Nephron progenitor cell (in vitro differentiated cells): ENCODE measurements at regions not wholly inside any gene's neighbourhood (a gene's known extent, or its start where the extent isn't known, plus 50 kb on each side); places are given as distances from the start of the nearest gene placed in this dataset.
"Not testable (repeated sequence)": the region's sequence is repeated elsewhere in the genome, so short reads cannot be mapped to it uniquely, and the experiment has no call there.

Experiments used
- DNase-seq: peaks from one replicate; pipeline ENCODE4 v3.0.0; 2021
- H3K27ac Mint-ChIP-seq: 2 replicates; pipeline ENCODE4 v1.8.0; 2021; ENCODE audit warnings: mild to moderate bottlenecking, moderate library complexity, mixed read lengths
- H3K27me3 Mint-ChIP-seq: 2 replicates; pipeline ENCODE4 v1.8.0; 2021; ENCODE audit warnings: mild to moderate bottlenecking, low read depth, mixed read lengths; ENCODE audit not compliant: poor library complexity
- H3K36me3 Mint-ChIP-seq: 2 replicates; pipeline ENCODE4 v1.8.0; 2021; ENCODE audit warnings: low read depth, mixed read lengths
- H3K4me1 Mint-ChIP-seq: 2 replicates; pipeline ENCODE4 v1.8.0; 2021; ENCODE audit warnings: mixed read lengths
- H3K4me3 Mint-ChIP-seq: 2 replicates; pipeline ENCODE4 v1.8.0; 2021; ENCODE audit warnings: mild to moderate bottlenecking, moderate library complexity, mixed read lengths
- H3K9me3 Mint-ChIP-seq: 2 replicates; pipeline ENCODE4 v1.8.0; 2021; ENCODE audit warnings: mild to moderate bottlenecking, moderate library complexity, mixed read lengths

DNA sequence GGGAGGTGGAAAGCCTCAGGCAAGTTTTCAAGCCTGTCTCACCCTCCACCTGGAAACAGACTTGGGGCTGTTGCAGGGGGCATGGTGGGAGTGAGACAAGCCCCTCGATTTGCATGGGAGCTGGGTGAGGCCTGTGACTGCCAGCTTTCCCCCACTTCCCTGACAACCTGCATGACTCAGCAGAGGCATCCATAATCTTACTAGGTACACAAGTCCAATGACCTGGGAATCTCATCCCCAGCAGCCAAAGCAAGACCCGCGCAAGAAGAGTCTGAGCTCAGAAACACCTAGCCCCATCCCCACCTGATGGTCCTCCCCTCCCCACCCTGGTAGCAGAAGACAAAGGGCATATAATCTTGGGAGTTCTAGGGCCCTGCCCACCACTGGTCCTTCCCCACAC lies 136.9 kb upstream of the POMZP3 start:
- H3K4me3 Mint-ChIP-seq, H3K27ac Mint-ChIP-seq, DNase-seq, H3K27me3 Mint-ChIP-seq, H3K4me1 Mint-ChIP-seq: not testable (repeated sequence)
- H3K9me3 Mint-ChIP-seq, result peaks cover 45% of the 10 kb centered on the region
- peaks cover 48% of the 10 kb centered on the region for H3K36me3 Mint-ChIP-seq

DNA sequence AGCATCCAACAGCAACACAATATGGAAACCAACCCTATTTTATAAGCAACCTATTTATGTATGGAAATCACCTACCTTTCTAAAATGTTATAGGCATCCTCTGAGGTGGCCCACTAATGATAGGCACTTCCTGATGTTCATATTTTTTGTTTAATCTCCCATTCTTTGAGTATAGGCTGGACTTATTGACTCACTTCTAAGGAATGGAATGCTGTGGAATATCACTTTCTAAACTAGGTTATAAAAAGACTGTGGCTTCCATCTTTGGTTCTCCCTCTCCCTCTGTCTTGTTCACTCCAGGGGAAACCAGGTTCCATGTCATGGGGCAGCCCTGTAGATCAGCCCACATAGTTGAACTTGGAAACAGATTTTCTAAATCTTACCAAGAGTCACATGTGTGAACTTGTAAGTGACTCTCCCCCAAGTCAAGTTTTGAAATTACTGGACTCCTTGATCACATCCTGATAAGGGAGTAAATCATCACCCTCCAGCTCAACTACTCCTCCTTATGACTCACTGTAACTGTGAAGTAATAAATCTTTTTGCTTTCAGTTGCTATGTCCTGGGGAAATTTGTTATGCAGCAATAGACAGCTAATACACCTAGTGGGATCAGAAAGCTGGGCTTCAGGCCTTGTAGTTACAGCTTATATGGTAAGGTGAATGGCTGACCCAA lies 133.6 kb upstream of the POMZP3 start:
- H3K27ac Mint-ChIP-seq, H3K27me3 Mint-ChIP-seq, DNase-seq, H3K4me1 Mint-ChIP-seq, H3K4me3 Mint-ChIP-seq: not testable (repeated sequence)
- Mint-ChIP-seq H3K36me3 (peaks cover 29% of the 10 kb centered on the region), H3K9me3 (peaks cover 28% of the 10 kb centered on the region)

DNA sequence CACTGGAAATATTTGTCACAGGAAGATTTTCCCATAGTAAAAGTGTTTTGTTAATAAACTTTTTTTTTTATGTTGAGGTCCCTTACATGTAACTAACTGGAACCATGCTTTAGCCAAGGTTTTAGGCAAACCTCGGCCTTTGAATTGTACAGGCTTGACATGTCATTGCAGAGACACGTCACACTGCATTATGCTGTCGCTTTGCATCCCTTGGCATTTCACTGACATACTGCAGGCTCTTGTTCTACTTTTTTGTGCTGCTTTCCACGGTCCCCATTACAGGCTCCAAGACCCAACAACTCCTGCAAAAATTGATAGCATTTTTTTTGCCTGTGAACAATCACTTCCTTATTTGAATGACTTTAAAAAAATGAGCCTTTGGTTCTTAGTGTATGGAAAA lies 112.5 kb upstream of the POMZP3 start:
- H3K27ac Mint-ChIP-seq, H3K4me3 Mint-ChIP-seq, DNase-seq, H3K9me3 Mint-ChIP-seq, H3K27me3 Mint-ChIP-seq, H3K36me3 Mint-ChIP-seq, H3K4me1 Mint-ChIP-seq: not testable (repeated sequence)

DNA sequence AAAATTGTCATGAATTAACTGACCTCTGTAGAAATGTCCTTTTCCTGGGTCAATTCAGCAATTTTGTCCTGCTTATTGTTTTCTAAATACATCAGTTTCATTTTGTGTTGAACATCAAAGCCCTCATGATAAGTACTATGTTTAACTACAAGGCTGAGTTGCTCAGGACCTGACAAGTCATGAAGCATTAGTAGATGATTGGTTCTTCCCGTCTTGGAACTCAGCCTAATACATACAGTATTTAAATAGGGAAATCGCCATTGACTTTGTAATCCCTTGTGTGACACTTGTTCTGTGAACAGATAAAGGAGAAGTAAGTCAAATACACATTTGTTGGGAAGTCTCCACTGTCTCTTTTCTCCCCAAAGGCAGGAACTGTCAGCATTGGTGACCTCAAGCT lies 109.6 kb upstream of the POMZP3 start:
- not testable (repeated sequence) for H3K4me3 Mint-ChIP-seq, H3K36me3 Mint-ChIP-seq

DNA sequence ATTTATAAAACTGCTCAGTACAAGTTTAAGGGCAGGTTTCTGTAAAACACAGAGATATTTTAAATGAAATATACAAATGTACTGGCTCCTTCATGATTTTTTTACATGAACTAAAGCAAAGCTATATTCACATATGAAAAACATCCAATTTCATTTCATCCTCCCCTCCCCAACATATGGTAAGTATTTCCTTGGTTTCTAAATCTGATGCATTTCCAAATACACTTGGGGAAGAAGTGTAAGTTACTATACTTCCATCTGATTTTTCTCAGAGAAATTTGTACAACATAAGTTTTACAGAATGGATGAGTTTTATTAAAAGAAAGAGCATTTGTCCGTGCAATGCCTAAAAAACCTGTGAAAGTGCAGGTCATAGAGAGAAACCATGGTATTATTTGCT lies 109.0 kb upstream of the POMZP3 start:
- not testable (repeated sequence) for H3K27me3 Mint-ChIP-seq, H3K4me1 Mint-ChIP-seq, DNase-seq, H3K27ac Mint-ChIP-seq, H3K4me3 Mint-ChIP-seq, H3K36me3 Mint-ChIP-seq, H3K9me3 Mint-ChIP-seq

More for the DNA sequence above, 109.6 kb upstream of the POMZP3 start:
- DNase-seq, H3K4me1 Mint-ChIP-seq, H3K27me3 Mint-ChIP-seq, H3K27ac Mint-ChIP-seq, H3K9me3 Mint-ChIP-seq: not testable (repeated sequence)

DNA sequence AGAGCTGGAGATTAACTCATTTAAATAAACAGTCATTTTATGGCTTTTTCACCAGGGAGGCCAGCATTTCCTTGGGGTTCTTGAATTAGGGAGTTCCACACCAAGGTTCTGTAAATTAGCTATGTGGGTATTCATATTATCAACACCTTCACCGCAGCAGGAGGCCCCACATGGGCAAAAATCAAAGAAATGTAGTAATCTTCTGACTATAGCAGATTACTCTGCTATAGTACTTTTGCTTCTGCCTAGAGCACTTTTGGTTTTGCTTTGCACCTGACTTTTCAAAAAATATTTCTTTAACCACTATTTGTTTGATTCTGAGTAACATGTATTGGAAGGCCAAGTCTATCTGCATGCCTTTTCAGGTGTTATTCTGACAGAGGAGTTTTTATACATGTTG lies 108.6 kb upstream of the POMZP3 start:
- not testable (repeated sequence) for H3K27ac Mint-ChIP-seq, H3K9me3 Mint-ChIP-seq, H3K27me3 Mint-ChIP-seq, H3K4me3 Mint-ChIP-seq, H3K4me1 Mint-ChIP-seq, H3K36me3 Mint-ChIP-seq, DNase-seq

DNA sequence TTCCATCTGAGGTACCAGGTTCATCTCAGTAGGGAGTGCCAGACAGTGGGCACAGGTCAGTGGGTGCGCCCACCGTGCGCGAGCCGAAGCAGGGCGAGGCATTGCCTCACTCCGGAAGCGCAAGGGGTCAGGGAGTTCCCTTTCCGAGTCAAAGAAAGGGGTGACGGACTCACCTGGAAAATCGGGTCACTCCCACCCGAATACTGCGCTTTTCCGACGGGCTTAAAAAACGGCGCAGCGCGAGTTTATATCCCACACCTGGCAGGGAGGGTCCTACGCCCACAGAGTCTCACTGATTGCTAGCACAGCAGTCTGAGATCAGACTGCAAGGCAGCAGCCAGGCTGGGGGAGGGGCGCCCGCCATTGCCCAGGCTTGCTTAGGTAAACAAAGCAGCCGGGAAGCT lies 101.5 kb upstream of the POMZP3 start:
- peak; percentile 18 for DNase-seq
- Mint-ChIP-seq H3K36me3 (peaks cover 19% of the 10 kb centered on the region), H3K4me3 (peak overlapping the region; percentile 70), H3K9me3 (peaks cover 33% of the 10 kb centered on the region)
- not testable (repeated sequence) for H3K27ac Mint-ChIP-seq, H3K4me1 Mint-ChIP-seq, H3K27me3 Mint-ChIP-seq

DNA sequence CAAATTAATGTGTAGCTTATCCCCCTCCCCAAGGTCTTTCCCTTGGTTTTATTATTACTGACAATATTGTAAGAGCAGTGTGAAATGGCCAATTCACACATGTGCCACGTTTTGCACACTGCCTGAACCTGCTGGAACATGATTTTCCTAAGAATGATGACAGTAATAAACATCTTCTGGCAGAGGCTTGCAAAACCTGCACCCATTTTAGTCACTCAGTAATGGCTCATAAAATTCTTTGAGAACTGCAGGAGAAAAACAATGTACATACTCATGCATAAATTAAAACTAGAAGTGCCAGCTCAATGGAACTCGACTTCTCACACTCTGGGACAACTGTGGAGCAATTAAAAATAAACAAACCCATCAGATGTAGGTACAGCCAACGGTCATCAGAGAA lies 96.8 kb upstream of the POMZP3 start:
- not testable (repeated sequence) for H3K4me1 Mint-ChIP-seq, H3K27me3 Mint-ChIP-seq, DNase-seq, H3K27ac Mint-ChIP-seq, H3K4me3 Mint-ChIP-seq
- H3K9me3 Mint-ChIP-seq, result peaks cover 32% of the 10 kb centered on the region
- peaks cover 28% of the 10 kb centered on the region for H3K36me3 Mint-ChIP-seq

DNA sequence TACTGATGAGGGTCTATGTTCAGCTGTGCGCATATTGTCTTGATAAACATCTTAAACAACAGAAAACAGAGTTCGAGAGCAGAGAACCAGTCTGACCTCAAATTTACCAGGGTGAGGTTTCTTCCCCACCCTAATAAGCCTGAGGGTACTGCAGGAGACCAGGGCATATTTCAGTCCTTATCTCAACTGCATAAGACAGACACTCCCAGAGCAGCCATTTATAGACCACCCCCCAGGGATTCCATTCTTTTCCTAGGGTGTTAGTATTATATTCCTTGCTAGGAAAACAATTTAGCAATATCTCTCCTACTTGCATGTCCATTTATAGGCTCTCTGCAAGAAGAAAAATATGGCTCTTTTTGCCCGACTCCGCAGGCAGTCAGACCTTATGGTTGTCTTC lies 89.5 kb upstream of the POMZP3 start:
- H3K27me3 Mint-ChIP-seq, DNase-seq, H3K4me3 Mint-ChIP-seq, H3K27ac Mint-ChIP-seq: not testable (repeated sequence)
- Mint-ChIP-seq H3K36me3 (peaks cover 36% of the 10 kb centered on the region), H3K4me1 (peaks cover 23% of the 10 kb centered on the region), H3K9me3 (peaks cover 42% of the 10 kb centered on the region)

DNA sequence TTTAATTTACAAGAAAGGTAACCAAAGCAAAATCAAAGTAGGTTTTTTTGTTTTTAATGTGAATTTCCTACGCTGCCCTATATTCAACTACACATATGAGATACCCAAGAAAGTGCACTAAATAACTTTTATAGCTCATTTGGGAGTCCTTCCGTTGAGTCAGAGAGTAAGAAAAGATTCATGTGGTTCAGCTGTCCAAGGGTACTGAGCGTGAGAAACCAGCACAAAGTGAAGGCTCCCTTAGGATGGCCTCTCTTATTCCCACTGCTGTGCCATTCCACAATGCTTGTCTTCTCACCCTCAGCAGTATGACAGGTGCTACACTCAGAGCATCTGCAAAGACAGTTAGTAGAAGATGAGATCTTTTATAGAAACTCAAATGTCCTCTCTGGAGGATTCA lies 85.8 kb upstream of the POMZP3 start:
- not testable (repeated sequence) for DNase-seq, H3K27me3 Mint-ChIP-seq
- H3K4me3 Mint-ChIP-seq, result peak overlapping the region; percentile 22
- H3K9me3 Mint-ChIP-seq, result peaks cover 35% of the 10 kb centered on the region
- peak overlapping the region; percentile 89 for H3K27ac Mint-ChIP-seq
- peaks cover 28% of the 10 kb centered on the region for H3K36me3 Mint-ChIP-seq
- peaks cover 23% of the 10 kb centered on the region for H3K4me1 Mint-ChIP-seq

DNA sequence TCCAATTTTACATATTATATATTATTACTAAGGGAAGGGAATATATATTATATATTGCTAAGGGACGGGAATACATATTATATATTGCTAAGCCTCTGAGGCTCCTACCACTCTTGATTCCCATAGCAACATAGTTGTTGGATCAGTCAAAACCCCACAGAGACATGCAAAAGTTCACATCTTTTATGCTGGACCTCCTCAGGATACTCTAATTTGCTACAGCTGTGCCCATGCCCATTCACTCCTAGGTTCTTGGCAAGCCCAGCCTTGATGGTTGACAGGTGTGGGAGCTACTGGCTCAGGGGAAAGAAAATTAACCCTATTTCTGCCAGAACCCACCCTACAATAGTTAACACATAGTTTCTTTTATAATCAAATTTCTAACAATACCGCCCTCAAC lies 84.6 kb upstream of the POMZP3 start:
- Mint-ChIP-seq H3K27ac (peak overlapping the region; percentile 83), H3K36me3 (peaks cover 29% of the 10 kb centered on the region), H3K9me3 (peaks cover 29% of the 10 kb centered on the region), H3K4me1 (peaks cover 23% of the 10 kb centered on the region)
- H3K4me3 Mint-ChIP-seq, H3K27me3 Mint-ChIP-seq, DNase-seq: not testable (repeated sequence)

DNA sequence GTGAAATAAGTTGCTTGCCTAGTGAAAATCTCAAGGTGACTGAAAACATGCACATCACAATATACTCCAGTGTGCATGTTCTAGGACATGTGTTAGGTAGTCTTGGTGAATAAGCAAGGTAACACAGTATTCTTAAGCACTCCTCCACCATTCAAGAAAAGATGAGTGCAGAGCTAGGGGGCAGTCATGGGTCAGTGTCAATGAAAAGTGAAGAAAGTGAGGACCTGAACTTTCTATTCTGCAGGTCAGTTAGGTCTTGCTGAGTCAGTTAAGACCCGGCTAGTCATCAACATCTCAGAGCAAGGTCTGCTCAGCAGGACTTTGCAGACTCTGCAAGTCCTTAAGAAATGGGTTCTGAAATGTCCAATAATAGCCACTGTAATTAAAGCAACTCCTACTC lies 82.6 kb upstream of the POMZP3 start:
- Mint-ChIP-seq H3K36me3 (peaks cover 17% of the 10 kb centered on the region), H3K4me1 (peaks cover 23% of the 10 kb centered on the region), H3K9me3 (peaks cover 16% of the 10 kb centered on the region)
- DNase-seq, H3K27ac Mint-ChIP-seq, H3K27me3 Mint-ChIP-seq, H3K4me3 Mint-ChIP-seq: not testable (repeated sequence)

DNA sequence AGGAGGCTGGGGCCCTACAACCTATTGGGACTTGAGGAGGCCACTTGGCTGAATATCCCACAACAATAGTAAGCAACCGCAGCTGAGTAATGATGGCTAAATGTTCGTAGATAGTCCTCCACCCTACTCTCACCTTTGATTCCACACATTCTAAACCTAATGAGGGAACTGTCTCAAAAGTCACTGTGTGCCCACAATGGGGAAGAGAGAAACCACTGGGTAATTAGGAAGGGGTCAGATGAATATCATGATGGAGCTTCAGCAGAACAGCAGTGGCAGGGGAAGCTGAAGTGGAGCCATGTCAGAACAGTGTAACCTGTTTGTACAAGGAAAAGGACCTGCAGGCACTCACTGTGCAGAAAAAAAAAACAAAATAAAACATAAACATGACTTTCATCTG lies 81.4 kb upstream of the POMZP3 start:
- not testable (repeated sequence) for H3K36me3 Mint-ChIP-seq, H3K27ac Mint-ChIP-seq, DNase-seq, H3K4me3 Mint-ChIP-seq, H3K27me3 Mint-ChIP-seq, H3K9me3 Mint-ChIP-seq
- peaks cover 21% of the 10 kb centered on the region for H3K4me1 Mint-ChIP-seq

DNA sequence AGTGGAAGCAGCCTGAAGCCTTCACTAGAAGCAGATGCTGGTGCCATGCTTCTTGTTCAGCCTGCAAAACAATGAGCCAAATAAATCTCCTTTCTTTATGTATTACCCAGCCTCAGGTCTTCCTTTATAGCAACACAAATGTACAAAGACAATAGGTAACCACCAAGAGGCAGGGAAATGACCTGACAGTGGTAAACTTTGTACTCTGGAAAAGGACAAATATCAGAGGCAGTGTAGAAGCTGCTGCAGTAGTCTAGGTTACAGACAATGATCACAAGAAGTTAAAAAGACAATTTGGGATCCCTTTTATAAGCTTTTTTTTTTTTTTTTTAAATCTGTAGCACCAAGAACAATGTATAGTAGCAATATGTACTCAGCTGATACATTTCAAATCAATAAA lies 76.7 kb upstream of the POMZP3 start:
- H3K27ac Mint-ChIP-seq, result not testable (repeated sequence)

DNA sequence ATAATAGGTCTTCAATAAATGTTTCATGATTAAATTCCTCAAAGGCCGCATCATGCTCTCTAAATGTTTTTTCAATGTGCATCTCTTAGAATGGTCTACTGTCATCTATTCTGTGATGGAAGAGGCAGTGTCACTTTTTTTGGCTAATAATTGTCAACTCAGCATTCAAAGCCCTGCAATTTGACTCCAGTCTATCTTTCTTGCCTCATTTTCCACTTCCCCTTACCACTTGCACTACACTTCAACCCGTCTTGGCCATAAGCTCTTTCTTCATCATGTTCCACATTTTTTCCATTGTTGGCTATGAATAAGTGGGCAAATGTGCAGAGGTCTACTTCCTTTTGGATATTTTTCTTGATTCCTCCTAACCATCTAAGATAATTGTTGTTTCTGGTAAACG lies 59.2 kb upstream of the POMZP3 start:
- not testable (repeated sequence) for H3K36me3 Mint-ChIP-seq, H3K4me3 Mint-ChIP-seq, H3K9me3 Mint-ChIP-seq, H3K4me1 Mint-ChIP-seq, DNase-seq, H3K27ac Mint-ChIP-seq, H3K27me3 Mint-ChIP-seq

More for the DNA sequence above, 76.7 kb upstream of the POMZP3 start:
- H3K36me3 Mint-ChIP-seq, DNase-seq, H3K27me3 Mint-ChIP-seq, H3K9me3 Mint-ChIP-seq, H3K4me3 Mint-ChIP-seq, H3K4me1 Mint-ChIP-seq: not testable (repeated sequence)
